ENCODE measurements at regions not wholly inside any gene's neighbourhood (a gene's known extent, or its start where the extent isn't known, plus 50 kb on each side); places are given as distances from the start of the nearest gene placed in this dataset.
A peak's percentile ranks its signal among the peaks of the same experiment; 100 is the strongest.

- Histone ChIP-seq H3K27ac (ENCODE audit: low read depth, low read length) (no peak overlapping the region), H3F3A (ENCODE audit: insufficient read depth) (no peaks in the 10 kb centered on the region), H3K9me3 (ENCODE audit: insufficient read depth, low read length) (no peaks in the 10 kb centered on the region), H3K79me2 (ENCODE audit: insufficient read depth, low read length) (no peaks in the 10 kb centered on the region), H3K4me3 (ENCODE audit: insufficient read depth, low read length, poor library complexity, severe bottlenecking) (no peak overlapping the region), H3K27me3 (ENCODE audit: low read length) (no peaks in the 10 kb centered on the region), H3K4me2 (ENCODE audit: low read depth, low read length, poor library complexity, severe bottlenecking) (no peak overlapping the region), H4K20me1 (ENCODE audit: low read depth, low read length) (no peaks in the 10 kb centered on the region), H3K9me2 (replicated peaks; ENCODE audit: insufficient read depth, low read length) (no peaks in the 10 kb centered on the region), H3K36me3 (ENCODE audit: low read length) (no peaks in the 10 kb centered on the region), H3K9ac (ENCODE audit: low read length) (no peak overlapping the region), H2AFZ (ENCODE audit: low read depth, low read length, severe bottlenecking) (no peak overlapping the region)
- TF ChIP-seq, protein P1, sequence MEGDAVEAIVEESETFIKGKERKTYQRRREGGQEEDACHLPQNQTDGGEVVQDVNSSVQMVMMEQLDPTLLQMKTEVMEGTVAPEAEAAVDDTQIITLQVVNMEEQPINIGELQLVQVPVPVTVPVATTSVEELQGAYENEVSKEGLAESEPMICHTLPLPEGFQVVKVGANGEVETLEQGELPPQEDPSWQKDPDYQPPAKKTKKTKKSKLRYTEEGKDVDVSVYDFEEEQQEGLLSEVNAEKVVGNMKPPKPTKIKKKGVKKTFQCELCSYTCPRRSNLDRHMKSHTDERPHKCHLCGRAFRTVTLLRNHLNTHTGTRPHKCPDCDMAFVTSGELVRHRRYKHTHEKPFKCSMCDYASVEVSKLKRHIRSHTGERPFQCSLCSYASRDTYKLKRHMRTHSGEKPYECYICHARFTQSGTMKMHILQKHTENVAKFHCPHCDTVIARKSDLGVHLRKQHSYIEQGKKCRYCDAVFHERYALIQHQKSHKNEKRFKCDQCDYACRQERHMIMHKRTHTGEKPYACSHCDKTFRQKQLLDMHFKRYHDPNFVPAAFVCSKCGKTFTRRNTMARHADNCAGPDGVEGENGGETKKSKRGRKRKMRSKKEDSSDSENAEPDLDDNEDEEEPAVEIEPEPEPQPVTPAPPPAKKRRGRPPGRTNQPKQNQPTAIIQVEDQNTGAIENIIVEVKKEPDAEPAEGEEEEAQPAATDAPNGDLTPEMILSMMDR (IDR thresholded peaks at IDR 0.05; ENCODE audit: insufficient read depth, low read length, poor library complexity, severe bottlenecking): peak; percentile 18
- no peak for TF ChIP-seq EZH2phosphoT487 (conservative IDR thresholded peaks at IDR 0.05; ENCODE audit: low read length)
Observed at GRCh38 chr6:40894962-40895799, 143.8 kb downstream of the UNC5CL start.

GRCh38 chr6:40893021-40893420 is 146.0 kb downstream of the UNC5CL start:
- Histone ChIP-seq H4K20me1 (ENCODE audit: low read depth, low read length) (no peaks in the 10 kb centered on the region), H3K9me3 (ENCODE audit: insufficient read depth, low read length) (no peaks in the 10 kb centered on the region), H3K9ac (ENCODE audit: low read length) (no peak overlapping the region), H3K4me3 (ENCODE audit: insufficient read depth, low read length, poor library complexity, severe bottlenecking) (no peak overlapping the region), H3K36me3 (ENCODE audit: low read length) (no peaks in the 10 kb centered on the region), H3F3A (ENCODE audit: insufficient read depth) (no peaks in the 10 kb centered on the region), H3K27me3 (ENCODE audit: low read length) (no peaks in the 10 kb centered on the region), H3K79me2 (ENCODE audit: insufficient read depth, low read length) (no peaks in the 10 kb centered on the region), H3K27ac (ENCODE audit: low read depth, low read length) (no peak overlapping the region), H2AFZ (ENCODE audit: low read depth, low read length, severe bottlenecking) (no peak overlapping the region), H3K4me2 (ENCODE audit: low read depth, low read length, poor library complexity, severe bottlenecking) (no peak overlapping the region), H3K9me2 (replicated peaks; ENCODE audit: insufficient read depth, low read length) (no peaks in the 10 kb centered on the region)
- TF ChIP-seq EZH2phosphoT487 (conservative IDR thresholded peaks at IDR 0.05; ENCODE audit: low read length): no peak
- TF ChIP-seq, protein P1 (IDR thresholded peaks at IDR 0.05; ENCODE audit: insufficient read depth, low read length, poor library complexity, severe bottlenecking): no peak

GRCh38 chr6:40892223-40892622 is 146.8 kb downstream of the UNC5CL start:
- Histone ChIP-seq H3K27me3 (ENCODE audit: low read length) (no peaks in the 10 kb centered on the region), H3K4me3 (ENCODE audit: insufficient read depth, low read length, poor library complexity, severe bottlenecking) (no peak overlapping the region), H4K20me1 (ENCODE audit: low read depth, low read length) (no peaks in the 10 kb centered on the region), H3K36me3 (ENCODE audit: low read length) (no peaks in the 10 kb centered on the region), H3K4me2 (ENCODE audit: low read depth, low read length, poor library complexity, severe bottlenecking) (no peak overlapping the region), H3K9ac (ENCODE audit: low read length) (no peak overlapping the region), H3F3A (ENCODE audit: insufficient read depth) (no peaks in the 10 kb centered on the region), H3K9me2 (replicated peaks; ENCODE audit: insufficient read depth, low read length) (no peaks in the 10 kb centered on the region), H2AFZ (ENCODE audit: low read depth, low read length, severe bottlenecking) (no peak overlapping the region), H3K27ac (ENCODE audit: low read depth, low read length) (no peak overlapping the region), H3K9me3 (ENCODE audit: insufficient read depth, low read length) (no peaks in the 10 kb centered on the region), H3K79me2 (ENCODE audit: insufficient read depth, low read length) (no peaks in the 10 kb centered on the region)
- TF ChIP-seq, protein P1 (IDR thresholded peaks at IDR 0.05; ENCODE audit: insufficient read depth, low read length, poor library complexity, severe bottlenecking): no peak
